Gastrocnemius medialis (tissue), 4 donors: ENCODE measurements at regions not wholly inside any gene's neighbourhood (a gene's known extent, or its start where the extent isn't known, plus 50 kb on each side); places are given as distances from the start of the nearest gene placed in this dataset.

Experiments used
- CTCF ChIP-seq, 5 experiments: fragments of 450-650 bp in 3 of 5; fragments of 200-600 bp in 2 of 5; sonication (generic) in 2 of 5; IDR thresholded peaks in 4 of 5; conservative IDR thresholded peaks in 1 of 5; 1 replicate in 4 of 5; 2 replicates in 1 of 5; pipeline ENCODE4 v1.5.1; 2016 to 2019; ENCODE audit warnings: antibody characterized with exemption in 5 of 5, mild to moderate bottlenecking in 3 of 5, moderate library complexity in 3 of 5
- POLR2A ChIP-seq, 2 donors: fragments of 450-650 bp; IDR thresholded peaks; one replicate each; pipeline ENCODE4 v1.6.1; 2017; ENCODE audit warnings: antibody characterized with exemption in 2 of 2, mild to moderate bottlenecking in 2 of 2, moderate library complexity in 2 of 2

DNA sequence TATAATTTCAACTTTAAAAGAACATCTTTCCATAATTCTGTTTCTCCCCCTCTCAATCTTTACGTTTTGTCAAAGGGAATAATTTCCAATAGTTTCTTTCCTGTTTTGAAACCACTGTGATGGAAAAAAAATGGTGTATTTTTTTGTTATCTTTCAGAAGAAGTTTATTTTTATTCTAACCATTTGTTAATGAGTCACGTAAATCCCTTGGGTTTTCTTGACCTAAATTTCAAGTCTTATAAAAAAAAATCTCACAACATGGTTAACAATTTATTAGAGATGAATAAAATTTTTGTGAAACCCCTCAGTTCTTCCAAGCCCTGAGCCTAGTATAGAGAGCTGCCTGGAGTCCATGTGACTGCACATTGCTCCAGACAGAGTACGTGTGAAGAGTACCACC lies 106.1 kb upstream of the FBXL17 start:
- TF ChIP-seq CTCF (IDR thresholded peaks at IDR 0.05 in 4 of 5, conservative IDR thresholded peaks at IDR 0.05 in 1 of 5) (no peak), POLR2A (IDR thresholded peaks at IDR 0.05) (no peak)
